Stomach (tissue), 4 donors: ENCODE measurements at regions not wholly inside any gene's neighbourhood (a gene's known extent, or its start where the extent isn't known, plus 50 kb on each side); places are given as distances from the start of the nearest gene placed in this dataset.

ENCODE experiments used
- EP300 ChIP-seq: sonication (generic); formaldehyde crosslinking; IDR thresholded peaks from one replicate; pipeline ENCODE4 v1.6.1; 2017; ENCODE audit warnings: antibody characterized with exemption
- POLR2A ChIP-seq, 4 donors: fragments of 450-650 bp; IDR thresholded peaks; one replicate each; pipeline ENCODE4 v1.6.1; 2016; ENCODE audit warnings: antibody characterized with exemption in 4 of 4, control low read depth in 2 of 4, mild to moderate bottlenecking in 1 of 4, moderate library complexity in 1 of 4
- POLR2AphosphoS5 ChIP-seq, 3 donors: sonication (generic); formaldehyde crosslinking; IDR thresholded peaks; one replicate each; pipeline ENCODE4 v1.6.1; 2016; ENCODE audit warnings: antibody characterized with exemption in 3 of 3
- TF ChIP-seq, protein P1 (sequence below), 7 experiments: fragments of 450-650 bp in 4 of 7; fragments of 200-600 bp in 3 of 7; sonication (generic) in 3 of 7; IDR thresholded peaks; one replicate each; pipeline ENCODE4 v1.5.1; 2016 to 2019; ENCODE audit warnings: antibody characterized with exemption in 7 of 7, control low read depth in 2 of 7, mild to moderate bottlenecking in 1 of 7

DNA sequence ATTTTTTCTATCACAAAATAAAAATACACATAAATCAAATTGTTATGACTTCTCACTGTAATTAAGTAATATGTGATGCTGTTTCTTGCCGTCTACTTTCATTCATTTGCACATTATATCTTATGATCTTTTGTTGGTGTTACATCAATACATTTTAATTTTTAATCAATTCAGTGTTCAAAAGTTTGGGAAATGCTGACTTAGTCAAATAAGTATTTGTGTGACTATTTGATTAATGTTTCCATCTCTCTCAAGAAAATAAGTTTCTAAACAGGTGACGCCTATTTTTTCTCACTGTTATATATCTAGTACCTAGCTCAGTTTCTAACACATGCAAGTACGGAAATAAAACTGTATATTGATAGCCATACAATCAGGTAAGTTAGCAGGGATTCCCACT is 329.5 kb upstream of the KIRREL3 start:
- TF ChIP-seq POLR2AphosphoS5 (IDR thresholded peaks at IDR 0.05) (no peak), EP300 (no peak), POLR2A (IDR thresholded peaks at IDR 0.05) (no peak)
- TF ChIP-seq, protein P1, sequence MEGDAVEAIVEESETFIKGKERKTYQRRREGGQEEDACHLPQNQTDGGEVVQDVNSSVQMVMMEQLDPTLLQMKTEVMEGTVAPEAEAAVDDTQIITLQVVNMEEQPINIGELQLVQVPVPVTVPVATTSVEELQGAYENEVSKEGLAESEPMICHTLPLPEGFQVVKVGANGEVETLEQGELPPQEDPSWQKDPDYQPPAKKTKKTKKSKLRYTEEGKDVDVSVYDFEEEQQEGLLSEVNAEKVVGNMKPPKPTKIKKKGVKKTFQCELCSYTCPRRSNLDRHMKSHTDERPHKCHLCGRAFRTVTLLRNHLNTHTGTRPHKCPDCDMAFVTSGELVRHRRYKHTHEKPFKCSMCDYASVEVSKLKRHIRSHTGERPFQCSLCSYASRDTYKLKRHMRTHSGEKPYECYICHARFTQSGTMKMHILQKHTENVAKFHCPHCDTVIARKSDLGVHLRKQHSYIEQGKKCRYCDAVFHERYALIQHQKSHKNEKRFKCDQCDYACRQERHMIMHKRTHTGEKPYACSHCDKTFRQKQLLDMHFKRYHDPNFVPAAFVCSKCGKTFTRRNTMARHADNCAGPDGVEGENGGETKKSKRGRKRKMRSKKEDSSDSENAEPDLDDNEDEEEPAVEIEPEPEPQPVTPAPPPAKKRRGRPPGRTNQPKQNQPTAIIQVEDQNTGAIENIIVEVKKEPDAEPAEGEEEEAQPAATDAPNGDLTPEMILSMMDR (IDR thresholded peaks at IDR 0.05) = no peak
